Activated naive CD4-positive, alpha-beta T cell treated with anti-CD3 and anti-CD28 coated beads for 36 hours (primary cell): ENCODE measurements at regions not wholly inside any gene's neighbourhood (a gene's known extent, or its start where the extent isn't known, plus 50 kb on each side); places are given as distances from the start of the nearest gene placed in this dataset.
"Not testable (repeated sequence)": the region's sequence is repeated elsewhere in the genome, so short reads cannot be mapped to it uniquely, and the experiment has no call there.

Experiments
- CTCF ChIA-PET: fragments of 350-600 bp; sonication (Branson Sonifier 250); formaldehyde crosslinking; loops from one replicate; lab custom pipeline; 2021; ENCODE audit warnings: antibody characterized with exemption; lab: Charles Lee
- DNase-seq: peaks from one replicate; pipeline ENCODE4 v3.0.0-alpha.2; 2020
- H3K27ac Mint-ChIP-seq: one replicate; pipeline ENCODE4 v1.8.0; 2021; ENCODE audit warnings: mild to moderate bottlenecking, mixed read lengths
- H3K27me3 Mint-ChIP-seq: one replicate; pipeline ENCODE4 v1.8.0; 2021; ENCODE audit warnings: low read depth, mixed read lengths
- H3K36me3 Mint-ChIP-seq: one replicate; pipeline ENCODE4 v1.8.0; 2021; ENCODE audit warnings: low read depth, mixed read lengths
- H3K4me1 Mint-ChIP-seq: one replicate; pipeline ENCODE4 v1.8.0; 2021; ENCODE audit warnings: low read depth, mixed read lengths
- H3K4me3 Mint-ChIP-seq: one replicate; pipeline ENCODE4 v1.8.0; 2021; ENCODE audit warnings: mild to moderate bottlenecking, moderate library complexity, mixed read lengths
- H3K9me3 Mint-ChIP-seq: one replicate; pipeline ENCODE4 v1.8.0; 2021; ENCODE audit warnings: mixed read lengths
- intact Hi-C: fragments of 100-400 bp; cut with micrococcal nuclease; formaldehyde crosslinking; loops from one replicate; pipeline ENCODE4 v1.15.1; 2023

DNA sequence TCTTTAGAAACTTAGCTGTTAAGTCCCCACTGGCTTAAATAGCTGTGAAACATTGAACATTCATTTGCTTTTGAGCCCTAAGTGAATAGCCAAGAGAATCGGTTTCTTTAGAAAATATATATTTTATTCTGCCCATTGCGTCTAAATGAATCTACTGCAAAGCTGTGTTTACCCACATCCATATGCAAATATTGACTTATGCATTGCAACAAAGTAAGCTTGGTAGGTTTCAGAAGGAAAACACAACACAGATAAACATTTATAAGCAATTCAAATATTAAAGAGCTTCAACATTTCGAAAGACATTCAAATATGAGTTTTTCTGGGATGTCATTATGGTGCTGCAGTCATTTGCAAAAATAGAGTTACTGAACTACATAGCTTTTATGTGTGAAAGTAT is 257.3 kb downstream of the SH2D4B start:
- H3K4me3 Mint-ChIP-seq, result no peak overlapping the region
- CTCF ChIA-PET, result no interaction called here
- no peaks in the 10 kb centered on the region for H3K4me1 Mint-ChIP-seq
- intact Hi-C loops, result no loop called here
- no peaks in the 10 kb centered on the region for H3K36me3 Mint-ChIP-seq
- H3K9me3 Mint-ChIP-seq, result no peaks in the 10 kb centered on the region
- H3K27ac Mint-ChIP-seq, result no peak overlapping the region
- no peak for DNase-seq
- H3K27me3 Mint-ChIP-seq, result peaks cover 5% of the 10 kb centered on the region

DNA sequence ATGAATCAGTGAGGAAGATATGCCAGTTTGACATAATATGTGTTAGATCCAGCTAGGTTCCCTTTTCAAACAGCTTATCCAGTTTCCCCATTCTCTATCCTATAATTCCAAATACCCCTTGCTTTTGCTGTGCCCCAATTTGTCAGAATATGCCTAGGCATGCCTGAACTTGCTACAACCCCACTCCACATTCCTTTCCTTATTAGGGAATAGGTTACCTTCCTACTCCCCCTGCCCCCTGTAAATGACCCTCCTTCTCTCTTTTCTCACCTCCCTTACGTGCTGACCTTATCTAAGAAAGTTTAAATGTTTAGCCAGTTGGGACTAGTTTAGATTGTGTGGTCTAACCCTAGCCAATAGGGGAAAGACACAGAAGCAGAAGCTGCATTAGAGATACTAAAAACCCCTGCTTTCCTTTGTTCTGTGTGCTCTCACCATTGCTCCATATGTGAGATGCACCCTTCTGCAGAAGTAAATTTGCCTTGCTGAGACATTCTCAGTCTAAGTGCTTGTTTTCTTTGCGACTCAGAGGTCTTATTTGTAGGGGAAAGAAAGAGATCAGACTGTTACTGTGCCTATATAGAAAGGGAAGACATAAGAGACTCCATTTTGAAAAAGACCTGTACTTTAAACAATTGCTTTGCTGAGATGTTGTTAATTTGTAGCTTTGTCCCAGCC is 267.8 kb downstream of the SH2D4B start:
- DNase-seq, result no peak
- Mint-ChIP-seq H3K36me3 (no peaks in the 10 kb centered on the region), H3K4me3 (no peak overlapping the region), H3K27ac (no peak overlapping the region), H3K4me1 (no peaks in the 10 kb centered on the region), H3K27me3 (peaks cover 6% of the 10 kb centered on the region), H3K9me3 (peaks cover 11% of the 10 kb centered on the region)
- intact Hi-C loops, result no loop called here
- CTCF ChIA-PET, result interaction anchor here (0.7 kb wide), 1 partner anchor 27 kb away, joined by 4 read pairs; no protein-coding TSS in a partner anchor

DNA sequence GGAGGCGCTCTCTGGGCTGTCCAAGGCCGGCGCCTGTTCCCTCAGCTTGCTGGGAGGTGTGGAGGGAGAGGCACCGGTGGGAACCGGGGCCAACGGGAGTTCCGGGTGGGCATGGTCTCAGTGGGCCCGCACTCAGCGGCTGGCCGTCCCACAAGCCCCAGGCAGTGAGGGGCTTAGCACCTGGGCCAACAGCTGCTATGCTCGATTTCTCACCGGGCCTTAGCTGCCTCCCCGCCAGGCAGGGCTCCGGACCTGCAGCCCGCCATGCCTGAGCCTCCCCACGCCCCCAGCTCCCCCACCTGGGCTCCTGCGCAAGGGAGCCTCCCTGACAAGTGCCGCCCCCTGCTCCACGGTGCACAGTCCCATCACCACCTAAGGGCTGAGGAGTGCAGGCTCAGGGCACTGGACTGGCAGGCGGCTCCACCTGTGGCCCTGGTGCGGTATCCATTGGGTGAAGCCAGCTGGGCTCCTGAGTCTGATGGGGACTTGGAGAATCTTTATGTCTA is 276.5 kb downstream of the SH2D4B start:
- Mint-ChIP-seq H3K4me3 (no peak overlapping the region), H3K27me3 (peaks cover 9% of the 10 kb centered on the region), H3K36me3 (no peaks in the 10 kb centered on the region), H3K27ac (no peak overlapping the region), H3K9me3 (peaks cover 1% of the 10 kb centered on the region), H3K4me1 (no peaks in the 10 kb centered on the region)
- DNase-seq, result no peak
- intact Hi-C loops, result no loop called here
- CTCF ChIA-PET, result no interaction called here

DNA sequence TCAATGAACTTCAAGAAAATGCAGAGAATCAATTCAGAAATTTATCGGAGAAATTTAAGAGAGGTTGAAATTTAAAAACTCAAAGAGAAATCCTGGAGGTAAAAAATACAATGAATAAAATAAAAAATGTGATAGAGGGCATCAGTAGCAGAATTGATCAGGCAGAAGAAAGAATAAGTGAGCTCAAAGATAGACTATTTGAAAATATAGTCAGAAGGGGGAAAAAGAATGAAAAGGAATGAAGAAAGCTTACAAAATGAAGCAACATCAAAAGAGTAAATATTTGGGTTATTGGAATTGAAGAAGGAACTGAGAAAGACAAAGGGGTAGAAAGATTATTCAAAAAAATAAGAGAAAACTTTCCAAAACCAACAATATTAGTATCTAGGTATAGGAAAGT is 291.4 kb downstream of the SH2D4B start:
- no peaks in the 10 kb centered on the region for H3K27me3 Mint-ChIP-seq
- peaks cover 25% of the 10 kb centered on the region for H3K9me3 Mint-ChIP-seq
- intact Hi-C loops, result no loop called here
- H3K4me3 Mint-ChIP-seq, result no peak overlapping the region
- no peak overlapping the region for H3K27ac Mint-ChIP-seq
- no peaks in the 10 kb centered on the region for H3K4me1 Mint-ChIP-seq
- CTCF ChIA-PET, result no interaction called here
- H3K36me3 Mint-ChIP-seq, result no peaks in the 10 kb centered on the region
- no peak for DNase-seq

DNA sequence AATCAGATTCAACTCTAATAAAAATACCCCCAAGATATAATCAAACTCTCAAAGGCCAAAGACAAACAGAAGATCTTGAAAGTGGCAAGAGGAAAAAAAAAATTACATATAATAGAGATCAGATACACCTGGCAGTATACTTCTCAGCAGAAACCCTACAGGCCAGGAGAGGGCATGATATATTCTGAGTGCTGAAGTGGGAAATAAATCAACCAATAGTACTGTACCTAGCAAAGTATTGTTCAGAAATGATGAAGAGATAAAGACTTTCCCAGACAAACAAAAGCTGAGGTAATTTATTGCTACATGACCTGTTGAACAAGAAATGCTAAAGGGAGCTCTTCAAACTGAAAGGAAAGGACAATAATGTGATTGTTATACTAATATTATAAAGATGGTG is 291.9 kb downstream of the SH2D4B start:
- intact Hi-C loops, result no loop called here
- Mint-ChIP-seq H3K4me1 (no peaks in the 10 kb centered on the region), H3K27ac (no peak overlapping the region), H3K27me3 (no peaks in the 10 kb centered on the region), H3K9me3 (peaks cover 25% of the 10 kb centered on the region), H3K4me3 (no peak overlapping the region), H3K36me3 (no peaks in the 10 kb centered on the region)
- CTCF ChIA-PET, result no interaction called here
- no peak for DNase-seq

DNA sequence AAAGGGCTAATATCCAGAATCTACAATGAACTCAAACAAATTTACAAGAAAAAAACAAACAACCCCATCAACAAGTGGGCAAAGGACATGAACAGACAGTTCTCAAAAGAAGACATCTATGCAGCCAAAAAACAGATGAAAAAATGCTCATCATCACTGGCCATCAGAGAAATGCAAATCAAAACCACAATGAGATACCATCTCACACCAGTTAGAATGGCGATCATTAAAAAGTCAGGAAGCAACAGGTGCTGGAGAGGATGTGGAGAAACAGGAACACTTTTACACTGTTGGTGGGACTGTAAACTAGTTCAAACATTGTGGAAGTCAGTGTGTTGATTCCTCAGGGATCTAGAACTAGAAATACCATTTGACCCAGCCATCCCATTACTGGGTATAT is 295.0 kb downstream of the SH2D4B start:
- H3K27ac Mint-ChIP-seq, H3K4me3 Mint-ChIP-seq, DNase-seq, intact Hi-C loops, H3K4me1 Mint-ChIP-seq, H3K27me3 Mint-ChIP-seq, H3K36me3 Mint-ChIP-seq, CTCF ChIA-PET: not testable (repeated sequence)
- H3K9me3 Mint-ChIP-seq, result peaks cover 29% of the 10 kb centered on the region

DNA sequence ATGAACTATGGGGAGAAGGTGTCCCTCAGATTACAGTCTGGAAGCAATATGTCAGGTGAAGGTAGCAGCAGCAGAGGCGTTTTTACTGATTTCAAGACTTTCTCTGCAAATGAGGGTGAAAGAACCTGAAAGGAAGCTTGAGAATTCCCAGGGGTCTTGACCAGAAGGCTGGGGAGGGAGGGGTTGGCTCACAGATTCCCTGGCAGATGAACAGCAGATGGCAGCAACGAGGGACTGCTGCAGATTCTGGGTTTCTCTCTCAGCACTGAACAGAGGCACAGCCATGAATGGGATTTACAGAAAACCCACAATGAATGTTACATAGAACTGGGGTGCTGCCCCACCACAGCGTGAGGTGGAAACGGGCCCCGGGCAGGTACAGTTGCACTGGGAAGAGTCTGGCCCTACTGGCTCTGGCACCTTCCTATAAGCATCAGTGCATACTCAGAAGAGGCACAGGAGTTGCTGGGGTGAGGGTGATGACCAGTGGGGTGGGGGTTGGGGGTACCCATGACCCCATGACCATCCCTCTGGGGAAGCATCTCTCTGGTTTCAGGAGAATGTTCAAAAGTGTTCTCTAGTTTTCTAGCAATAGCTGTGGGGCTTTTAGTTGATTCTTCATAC is 317.8 kb downstream of the SH2D4B start:
- CTCF ChIA-PET, result no interaction called here

DNA sequence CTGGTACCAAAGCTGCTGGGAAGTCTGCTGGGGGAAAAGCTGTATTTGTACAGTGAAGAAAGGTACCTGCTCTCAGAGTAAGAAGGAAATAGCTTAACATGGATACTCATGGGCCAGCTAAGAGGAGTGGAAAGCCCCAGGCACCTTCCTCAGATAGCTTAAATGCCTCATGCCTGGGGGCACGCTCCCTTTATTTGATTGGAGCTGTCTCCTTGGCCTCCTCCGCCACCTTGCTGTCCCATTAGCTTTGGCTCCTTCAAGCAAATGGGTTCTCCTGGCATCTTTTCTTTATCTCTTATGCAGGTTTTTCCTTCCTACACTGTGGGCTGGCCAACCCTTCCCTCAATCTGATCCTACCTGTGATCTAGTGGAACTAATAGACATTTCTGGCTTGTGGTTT is 318.5 kb downstream of the SH2D4B start:
- Mint-ChIP-seq H3K36me3 (no peaks in the 10 kb centered on the region), H3K27me3 (peaks cover 8% of the 10 kb centered on the region), H3K4me1 (no peaks in the 10 kb centered on the region), H3K4me3 (no peak overlapping the region), H3K27ac (no peak overlapping the region), H3K9me3 (no peaks in the 10 kb centered on the region)
- DNase-seq, result no peak
- intact Hi-C loops, result no loop called here
- CTCF ChIA-PET, result interaction anchor here (0.8 kb wide), 1 partner anchor 148 kb away, joined by 3 read pairs; no protein-coding TSS in a partner anchor

More for the DNA sequence above, 317.8 kb downstream of the SH2D4B start:
- H3K4me3 Mint-ChIP-seq, result no peak overlapping the region
- intact Hi-C loops, result no loop called here
- no peaks in the 10 kb centered on the region for H3K4me1 Mint-ChIP-seq
- no peaks in the 10 kb centered on the region for H3K9me3 Mint-ChIP-seq
- peaks cover 8% of the 10 kb centered on the region for H3K27me3 Mint-ChIP-seq
- no peak overlapping the region for H3K27ac Mint-ChIP-seq
- H3K36me3 Mint-ChIP-seq, result no peaks in the 10 kb centered on the region
- no peak for DNase-seq

DNA sequence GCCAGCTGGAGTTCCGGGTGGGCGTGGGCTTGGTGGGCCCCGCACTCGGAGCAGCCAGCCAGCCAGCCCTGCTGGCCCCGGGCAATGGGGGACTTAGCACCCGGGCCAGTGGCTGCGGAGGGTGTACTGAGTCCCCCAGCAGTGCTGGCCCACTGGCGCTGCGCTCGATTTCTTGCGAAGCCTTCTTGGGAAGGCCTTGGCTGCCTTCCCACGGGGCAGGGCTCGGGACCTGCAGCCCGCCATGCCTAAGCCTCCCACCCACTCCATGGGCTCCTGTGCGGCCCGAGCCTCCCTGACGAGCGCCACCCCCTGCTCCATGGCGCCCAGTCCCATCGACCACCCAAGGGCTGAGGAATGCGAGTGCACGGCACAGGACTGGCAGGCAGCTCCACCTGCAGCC is 321.6 kb downstream of the SH2D4B start:
- H3K36me3 Mint-ChIP-seq, H3K4me3 Mint-ChIP-seq, intact Hi-C loops, H3K9me3 Mint-ChIP-seq, CTCF ChIA-PET, DNase-seq, H3K27ac Mint-ChIP-seq, H3K4me1 Mint-ChIP-seq, H3K27me3 Mint-ChIP-seq: not testable (repeated sequence)

DNA sequence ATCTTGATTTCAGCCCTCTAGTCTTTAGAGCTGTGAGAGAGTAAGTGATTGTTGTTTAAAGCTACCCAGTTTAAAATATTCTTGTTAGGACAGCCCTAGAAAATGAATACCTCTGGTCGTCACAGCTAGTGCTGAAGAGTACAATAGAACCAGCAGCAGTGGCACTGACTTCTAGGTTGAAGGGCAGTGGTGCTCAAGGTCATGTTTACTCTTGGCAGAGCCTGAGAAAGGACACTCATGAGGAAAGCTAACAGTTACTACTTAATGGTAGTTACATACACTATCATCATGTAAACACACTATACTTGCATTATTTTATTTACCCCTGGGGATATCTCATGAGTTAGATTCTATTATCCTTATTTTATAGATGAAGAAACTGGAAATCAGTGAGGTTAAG is 323.0 kb downstream of the SH2D4B start:
- CTCF ChIA-PET, result interaction anchor here (1.6 kb wide), 1 partner anchor 198 kb away, joined by 5 read pairs; no protein-coding TSS in a partner anchor
- Mint-ChIP-seq H3K9me3 (no peaks in the 10 kb centered on the region), H3K27ac (no peak overlapping the region), H3K4me3 (no peak overlapping the region), H3K36me3 (no peaks in the 10 kb centered on the region), H3K4me1 (no peaks in the 10 kb centered on the region), H3K27me3 (peaks cover 1% of the 10 kb centered on the region)
- DNase-seq, result no peak
- intact Hi-C loops, result no loop called here

DNA sequence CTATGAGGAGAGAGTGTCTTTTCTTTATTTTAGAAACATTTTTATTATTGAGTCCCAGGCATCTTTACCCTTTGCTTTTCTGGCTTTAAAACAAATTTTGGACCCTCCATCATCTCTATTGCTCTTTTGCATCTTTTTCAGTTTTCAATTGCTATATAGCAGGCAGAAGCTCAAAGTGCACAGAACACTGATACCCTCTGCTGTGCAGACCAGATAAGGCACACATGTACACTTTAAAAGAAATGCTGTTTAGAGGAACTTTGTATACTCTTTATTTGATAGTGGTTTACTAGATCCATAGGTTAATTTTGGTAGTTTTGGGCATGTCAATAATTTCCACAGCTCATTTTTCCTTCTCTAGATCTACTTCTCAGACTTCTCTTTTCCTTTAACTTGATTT is 324.2 kb downstream of the SH2D4B start:
- Mint-ChIP-seq H3K4me3 (no peak overlapping the region), H3K4me1 (no peaks in the 10 kb centered on the region), H3K36me3 (no peaks in the 10 kb centered on the region), H3K9me3 (no peaks in the 10 kb centered on the region), H3K27me3 (peaks cover 6% of the 10 kb centered on the region), H3K27ac (no peak overlapping the region)
- intact Hi-C loops, result loop anchor here (1.0 kb wide), 2 partner anchors 163 to 198 kb away; no protein-coding TSS in a partner anchor
- CTCF ChIA-PET, result no interaction called here
- no peak for DNase-seq

DNA sequence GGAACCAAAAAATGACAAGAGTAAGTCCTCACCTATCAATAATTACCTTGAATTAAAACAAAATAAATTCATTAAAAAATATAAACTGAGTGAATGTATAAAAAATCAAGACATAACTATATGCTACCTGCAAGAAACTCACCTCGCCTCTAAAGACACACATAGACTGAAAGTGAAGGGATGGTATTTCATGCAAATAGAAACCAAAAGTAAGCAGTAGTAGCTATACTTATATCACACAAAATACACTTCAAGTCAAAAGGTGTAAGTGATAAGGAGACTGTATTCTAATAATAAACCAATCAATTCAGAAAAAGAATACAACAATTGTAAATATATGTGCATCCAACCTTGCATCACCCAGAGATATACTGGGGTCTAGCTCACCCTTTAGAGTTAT is 332.6 kb downstream of the SH2D4B start:
- H3K4me1 Mint-ChIP-seq, result no peaks in the 10 kb centered on the region
- CTCF ChIA-PET, result interaction anchor here (0.6 kb wide), 1 partner anchor 206 kb away, joined by 6 read pairs; no protein-coding TSS in a partner anchor
- DNase-seq, result no peak
- H3K36me3 Mint-ChIP-seq, result no peaks in the 10 kb centered on the region
- intact Hi-C loops, result no loop called here
- peaks cover 17% of the 10 kb centered on the region for H3K27me3 Mint-ChIP-seq
- H3K9me3 Mint-ChIP-seq, result peaks cover 8% of the 10 kb centered on the region
- H3K27ac Mint-ChIP-seq, result no peak overlapping the region
- H3K4me3 Mint-ChIP-seq, result no peak overlapping the region

DNA sequence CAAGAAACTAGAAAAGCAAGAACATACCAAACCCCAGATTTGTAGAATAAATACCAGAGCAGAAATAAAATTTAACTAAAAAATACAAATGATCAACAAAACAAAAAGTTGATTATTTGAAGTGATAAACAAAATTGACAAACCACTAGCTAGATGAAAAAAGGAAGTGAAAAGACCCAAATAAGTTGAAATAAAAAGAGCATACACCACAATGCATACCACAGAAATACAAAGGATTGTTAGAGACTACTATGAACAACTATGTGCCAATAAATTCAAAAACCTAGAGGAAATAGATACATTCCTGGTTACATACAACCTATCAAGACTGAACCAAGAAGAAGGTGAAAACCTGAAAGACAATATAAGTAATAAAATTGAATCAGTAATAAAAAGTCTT is 333.4 kb downstream of the SH2D4B start:
- CTCF ChIA-PET, result no interaction called here
- intact Hi-C loops, result no loop called here

More for the DNA sequence above, 333.4 kb downstream of the SH2D4B start:
- no peak overlapping the region for H3K4me3 Mint-ChIP-seq
- H3K36me3 Mint-ChIP-seq, result no peaks in the 10 kb centered on the region
- no peak for DNase-seq
- H3K4me1 Mint-ChIP-seq, result no peaks in the 10 kb centered on the region
- H3K27ac Mint-ChIP-seq, result no peak overlapping the region
- H3K27me3 Mint-ChIP-seq, result peaks cover 14% of the 10 kb centered on the region
- peaks cover 8% of the 10 kb centered on the region for H3K9me3 Mint-ChIP-seq
